NT2/D1 (cell line): ENCODE measurements at regions not wholly inside any gene's neighbourhood (a gene's known extent, or its start where the extent isn't known, plus 50 kb on each side); places are given as distances from the start of the nearest gene placed in this dataset.

ENCODE experiments used
- DNase-seq: peaks from one replicate; pipeline ENCODE4 v3.0.0-alpha.2; 2011; ENCODE audit warnings: low read depth, low spot score
- H3K27me3 ChIP-seq: 2 replicates; pipeline ENCODE4 v1.6.0; 2011; ENCODE audit warnings: mild to moderate bottlenecking; ENCODE audit not compliant: insufficient read length, insufficient read depth
- H3K36me3 ChIP-seq: 2 replicates; pipeline ENCODE4 v1.6.1; 2011; ENCODE audit warnings: mild to moderate bottlenecking, low read length, mixed read lengths; ENCODE audit not compliant: insufficient read depth, insufficient read length
- H3K4me1 ChIP-seq: 2 replicates; pipeline ENCODE4 v1.5.1; 2011; ENCODE audit not compliant: insufficient read depth, insufficient read length
- H3K4me3 ChIP-seq: 2 replicates; pipeline ENCODE4 v1.5.1; 2011; ENCODE audit warnings: low read depth; ENCODE audit not compliant: insufficient read length
- H3K9ac ChIP-seq: 2 replicates; pipeline ENCODE4 v1.6.0; 2011; ENCODE audit warnings: low read depth; ENCODE audit not compliant: insufficient read length
- H3K9me3 ChIP-seq: 2 replicates; pipeline ENCODE4 v1.5.1; 2011; ENCODE audit warnings: mild to moderate bottlenecking, low read length; ENCODE audit not compliant: insufficient read depth
- SUZ12 ChIP-seq: IDR thresholded peaks from 2 replicates; pipeline ENCODE4 v1.6.1; 2011; ENCODE audit not compliant: insufficient read length, insufficient read depth; ENCODE audit errors: extremely low read depth
- YY1 ChIP-seq: IDR thresholded peaks from 2 replicates; pipeline ENCODE4 v1.6.1; 2011; ENCODE audit not compliant: insufficient read length, insufficient read depth
- ZNF274 ChIP-seq: IDR thresholded peaks from 2 replicates; pipeline ENCODE4 v1.6.1; 2011; ENCODE audit warnings: mild to moderate bottlenecking, low read depth, low read length

- DNase-seq: no peak
- no peaks in the 10 kb centered on the region for H3K27me3 ChIP-seq
- H3K9me3 ChIP-seq: peaks cover 16% of the 10 kb centered on the region; the same call in 1 of the 2 replicates
- no peak overlapping the region for H3K9ac ChIP-seq
- H3K36me3 ChIP-seq: no peaks in the 10 kb centered on the region
- TF ChIP-seq ZNF274: no peak
- no peak for TF ChIP-seq YY1
- no peak for TF ChIP-seq SUZ12
- H3K4me1 ChIP-seq: peaks cover under 1% of the 10 kb centered on the region
- no peak overlapping the region for H3K4me3 ChIP-seq
Measured at GRCh38 chr1:5758859-5759578, 233.2 kb downstream of the NPHP4 start.

GRCh38 chr1:5758000-5758858, 234.0 kb downstream of the NPHP4 start:
- H3K4me1 ChIP-seq: peaks cover 2% of the 10 kb centered on the region
- H3K36me3 ChIP-seq: no peaks in the 10 kb centered on the region
- DNase-seq: no peak
- H3K27me3 ChIP-seq: no peaks in the 10 kb centered on the region
- no peak for TF ChIP-seq ZNF274
- no peak for TF ChIP-seq YY1
- TF ChIP-seq SUZ12: no peak
- H3K9ac ChIP-seq: no peak overlapping the region
- H3K9me3 ChIP-seq: peaks cover 10% of the 10 kb centered on the region; the same call in 1 of the 2 replicates
- H3K4me3 ChIP-seq: no peak overlapping the region

- H3K27me3 ChIP-seq: no peaks in the 10 kb centered on the region
- TF ChIP-seq SUZ12 (no peak), YY1 (no peak), ZNF274 (no peak)
Measured at GRCh38 chr1:5757187-5757805, 234.9 kb downstream of the NPHP4 start.

GRCh38 chr1:5756434-5757186, 235.6 kb downstream of the NPHP4 start:
- no peaks in the 10 kb centered on the region for H3K36me3 ChIP-seq
- H3K27me3 ChIP-seq: no peaks in the 10 kb centered on the region
- DNase-seq: no peak
- H3K9ac ChIP-seq: no peak overlapping the region
- no peak for TF ChIP-seq YY1
- TF ChIP-seq SUZ12: no peak
- no peak for TF ChIP-seq ZNF274
- peaks cover 4% of the 10 kb centered on the region; the same call in 1 of the 2 replicates for H3K9me3 ChIP-seq
- H3K4me3 ChIP-seq: no peak overlapping the region
- H3K4me1 ChIP-seq: peaks cover 7% of the 10 kb centered on the region

More at GRCh38 chr1:5757187-5757805, 234.9 kb downstream of the NPHP4 start:
- H3K4me3 ChIP-seq: no peak overlapping the region
- no peak overlapping the region for H3K9ac ChIP-seq
- H3K9me3 ChIP-seq: peaks cover 4% of the 10 kb centered on the region; the same call in 1 of the 2 replicates
- H3K4me1 ChIP-seq: peaks cover 6% of the 10 kb centered on the region
- H3K36me3 ChIP-seq: no peaks in the 10 kb centered on the region
- no peak for DNase-seq

GRCh38 chr1:5755552-5756125, 236.6 kb downstream of the NPHP4 start:
- Histone ChIP-seq H3K9me3 (peaks cover 4% of the 10 kb centered on the region; the same call in 1 of the 2 replicates), H3K4me3 (no peak overlapping the region), H3K27me3 (no peaks in the 10 kb centered on the region), H3K36me3 (no peaks in the 10 kb centered on the region), H3K4me1 (peaks cover 9% of the 10 kb centered on the region), H3K9ac (no peak overlapping the region)
- TF ChIP-seq YY1: no peak
- TF ChIP-seq SUZ12: no peak
- no peak for TF ChIP-seq ZNF274
- no peak for DNase-seq

- DNase-seq: no peak
- no peaks in the 10 kb centered on the region for H3K36me3 ChIP-seq
- H3K9me3 ChIP-seq: peaks cover under 1% of the 10 kb centered on the region; the same call in 1 of the 2 replicates
- no peak for TF ChIP-seq ZNF274
- no peak overlapping the region for H3K4me3 ChIP-seq
- no peak overlapping the region for H3K9ac ChIP-seq
- no peaks in the 10 kb centered on the region for H3K27me3 ChIP-seq
- H3K4me1 ChIP-seq: peaks cover 12% of the 10 kb centered on the region
Measured at GRCh38 chr1:5754817-5755551, 237.2 kb downstream of the NPHP4 start.
